Stimulated activated memory B cell treated with anti-CD40 and anti-IgM and Interleukin-4, amounts not matched to agents 10 μg/mL and 1 μg/mL and 100 μg/mL, for 72 hours (primary cell): ENCODE measurements at regions not wholly inside any gene's neighbourhood (a gene's known extent, or its start where the extent isn't known, plus 50 kb on each side); places are given as distances from the start of the nearest gene placed in this dataset.
"Not testable (repeated sequence)": the region's sequence is repeated elsewhere in the genome, so short reads cannot be mapped to it uniquely, and the experiment has no call there.

Source experiments
- ATAC-seq: fragments of 150-1000 bp; cut with Tn5 transposase; 2 replicates; pipeline ENCODE4 v1.10.0; 2021
- H3K27ac Mint-ChIP-seq: one replicate; pipeline ENCODE4 v1.8.0; 2022; ENCODE audit warnings: mild to moderate bottlenecking, mixed read lengths
- H3K27me3 Mint-ChIP-seq: one replicate; pipeline ENCODE4 v1.8.0; 2022; ENCODE audit warnings: mixed read lengths
- H3K36me3 Mint-ChIP-seq: one replicate; pipeline ENCODE4 v1.8.0; 2022; ENCODE audit warnings: mixed read lengths
- H3K4me1 Mint-ChIP-seq: one replicate; pipeline ENCODE4 v1.8.0; 2022; ENCODE audit warnings: mixed read lengths
- H3K4me3 Mint-ChIP-seq: one replicate; pipeline ENCODE4 v1.8.0; 2022; ENCODE audit warnings: mild to moderate bottlenecking, moderate library complexity, mixed read lengths
- H3K9me3 Mint-ChIP-seq: one replicate; pipeline ENCODE4 v1.8.0; 2022; ENCODE audit warnings: mixed read lengths

GRCh38 chr16:18263046-18263445 is 73.5 kb downstream of the NPIPA8 start:
- H3K36me3 Mint-ChIP-seq, H3K9me3 Mint-ChIP-seq, H3K4me3 Mint-ChIP-seq, H3K27me3 Mint-ChIP-seq, H3K4me1 Mint-ChIP-seq, H3K27ac Mint-ChIP-seq, ATAC-seq: not testable (repeated sequence)

GRCh38 chr16:18261848-18262247 is 74.7 kb downstream of the NPIPA8 start:
- H3K27ac Mint-ChIP-seq, H3K36me3 Mint-ChIP-seq, ATAC-seq: not testable (repeated sequence)

DNA sequence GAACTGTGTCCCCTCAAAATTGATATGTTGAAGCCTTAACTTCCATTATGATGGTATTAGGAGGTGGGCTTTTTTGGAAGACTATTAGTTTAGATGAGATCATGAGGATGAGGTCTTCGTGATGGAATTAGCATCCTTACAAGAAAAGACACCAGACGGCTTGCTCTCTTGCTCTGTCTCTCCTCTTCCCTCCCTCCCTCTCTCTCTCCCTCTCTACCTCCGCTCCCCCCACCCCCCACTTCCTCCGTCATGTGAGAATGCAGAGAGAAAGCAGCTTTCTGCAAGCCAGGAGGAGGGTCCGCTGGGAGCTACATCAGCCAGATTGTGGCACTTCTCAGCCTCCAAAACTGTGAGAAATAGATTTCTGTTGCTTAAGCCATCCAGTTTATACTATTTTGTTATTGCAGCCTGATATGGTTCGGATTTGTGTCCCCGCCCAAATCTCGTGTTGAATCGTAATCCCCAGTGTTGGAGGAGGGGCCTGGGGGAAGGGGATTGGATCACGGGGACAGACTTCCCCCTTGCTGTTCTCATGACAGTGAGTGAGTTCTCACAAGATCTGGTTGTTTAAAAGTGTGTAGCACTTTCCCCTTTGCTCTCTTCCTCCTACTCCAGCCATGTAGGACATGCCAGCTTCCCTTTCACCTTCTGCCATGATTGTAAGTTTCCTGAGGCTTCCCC is 76.9 kb downstream of the NPIPA8 start:
- H3K9me3 Mint-ChIP-seq, H3K4me1 Mint-ChIP-seq, ATAC-seq, H3K36me3 Mint-ChIP-seq, H3K27me3 Mint-ChIP-seq, H3K27ac Mint-ChIP-seq, H3K4me3 Mint-ChIP-seq: not testable (repeated sequence)

More at GRCh38 chr16:18261848-18262247, 74.7 kb downstream of the NPIPA8 start:
- H3K9me3 Mint-ChIP-seq, H3K4me3 Mint-ChIP-seq, H3K4me1 Mint-ChIP-seq, H3K27me3 Mint-ChIP-seq: not testable (repeated sequence)

DNA sequence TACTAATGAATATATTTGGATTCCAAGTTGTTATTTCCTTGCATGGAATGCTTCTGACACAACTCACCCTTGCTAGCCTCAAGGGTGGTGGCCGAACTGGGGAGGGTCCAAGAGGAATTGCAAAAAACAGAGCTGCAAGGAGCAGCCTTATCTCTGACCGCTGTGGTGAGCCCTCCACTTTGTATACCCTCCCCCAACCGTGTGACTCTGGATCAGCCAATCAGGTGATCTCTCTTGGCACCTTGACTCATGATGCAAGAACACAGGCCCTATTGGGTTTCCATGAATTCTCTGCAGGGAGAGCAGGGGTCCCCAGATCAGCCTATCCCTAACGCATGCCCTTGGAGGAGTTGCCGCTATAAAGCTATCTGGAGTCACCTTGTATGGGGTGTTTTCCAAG is 83.6 kb downstream of the NPIPA8 start:
- H3K9me3 Mint-ChIP-seq, H3K4me1 Mint-ChIP-seq, H3K4me3 Mint-ChIP-seq, H3K27me3 Mint-ChIP-seq, ATAC-seq, H3K27ac Mint-ChIP-seq, H3K36me3 Mint-ChIP-seq: not testable (repeated sequence)

- ATAC-seq, H3K4me1 Mint-ChIP-seq, H3K36me3 Mint-ChIP-seq, H3K9me3 Mint-ChIP-seq, H3K27ac Mint-ChIP-seq, H3K27me3 Mint-ChIP-seq, H3K4me3 Mint-ChIP-seq: not testable (repeated sequence)
These were observed 106.0 kb downstream of the NPIPA8 start for GRCh38 chr16:18230505-18230904.

GRCh38 chr16:18222054-18223009 is 114.2 kb downstream of the NPIPA8 start:
- H3K9me3 Mint-ChIP-seq, H3K27ac Mint-ChIP-seq, H3K4me3 Mint-ChIP-seq, H3K36me3 Mint-ChIP-seq, H3K4me1 Mint-ChIP-seq, H3K27me3 Mint-ChIP-seq, ATAC-seq: not testable (repeated sequence)

DNA sequence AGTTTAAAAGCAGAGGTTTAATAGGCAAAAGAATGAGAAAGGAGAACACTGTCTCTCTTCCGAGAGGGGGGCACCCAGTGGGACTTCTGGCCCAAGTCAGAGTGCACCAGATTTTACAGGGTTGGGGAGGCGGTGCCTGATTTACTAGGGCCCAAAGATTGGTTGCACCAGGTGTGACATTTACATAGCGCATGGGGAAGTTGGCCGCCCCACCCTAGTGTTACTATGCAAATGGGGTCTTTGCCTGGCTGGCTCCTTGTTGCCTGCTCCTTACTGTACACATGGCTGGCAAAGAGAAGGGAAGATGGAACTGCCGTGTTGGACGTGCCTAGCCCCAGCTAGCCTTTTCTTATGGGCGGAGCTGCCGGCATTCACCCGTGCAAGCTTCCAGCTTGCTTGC is 118.8 kb downstream of the NPIPA8 start:
- not testable (repeated sequence) for H3K4me3 Mint-ChIP-seq, H3K36me3 Mint-ChIP-seq, H3K4me1 Mint-ChIP-seq, H3K9me3 Mint-ChIP-seq, H3K27me3 Mint-ChIP-seq, ATAC-seq, H3K27ac Mint-ChIP-seq

GRCh38 chr16:18216814-18217213 is 119.7 kb downstream of the NPIPA8 start:
- not testable (repeated sequence) for ATAC-seq, H3K4me1 Mint-ChIP-seq, H3K36me3 Mint-ChIP-seq, H3K27ac Mint-ChIP-seq, H3K27me3 Mint-ChIP-seq, H3K4me3 Mint-ChIP-seq, H3K9me3 Mint-ChIP-seq

DNA sequence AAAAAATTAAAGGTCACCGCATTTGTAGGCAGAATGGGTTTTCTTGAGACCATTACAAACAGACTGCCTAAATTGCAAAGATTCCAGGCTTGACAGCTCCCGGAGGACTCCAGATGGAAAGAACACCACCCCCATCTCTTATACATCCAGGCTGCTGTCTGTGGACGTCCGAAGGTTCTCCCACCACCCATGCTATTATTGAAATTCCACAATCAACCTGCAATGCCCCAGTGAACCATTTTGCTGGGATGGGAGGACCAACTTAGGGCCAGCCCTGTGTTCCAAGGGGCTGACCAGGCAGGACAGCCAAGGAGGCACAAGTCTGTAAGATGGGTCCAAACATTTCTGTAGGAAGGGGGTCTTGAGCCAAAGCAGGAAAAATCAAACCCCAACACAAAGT is 122.7 kb downstream of the NPIPA8 start:
- not testable (repeated sequence) for H3K27ac Mint-ChIP-seq, H3K4me1 Mint-ChIP-seq, H3K9me3 Mint-ChIP-seq, ATAC-seq, H3K36me3 Mint-ChIP-seq, H3K4me3 Mint-ChIP-seq, H3K27me3 Mint-ChIP-seq

DNA sequence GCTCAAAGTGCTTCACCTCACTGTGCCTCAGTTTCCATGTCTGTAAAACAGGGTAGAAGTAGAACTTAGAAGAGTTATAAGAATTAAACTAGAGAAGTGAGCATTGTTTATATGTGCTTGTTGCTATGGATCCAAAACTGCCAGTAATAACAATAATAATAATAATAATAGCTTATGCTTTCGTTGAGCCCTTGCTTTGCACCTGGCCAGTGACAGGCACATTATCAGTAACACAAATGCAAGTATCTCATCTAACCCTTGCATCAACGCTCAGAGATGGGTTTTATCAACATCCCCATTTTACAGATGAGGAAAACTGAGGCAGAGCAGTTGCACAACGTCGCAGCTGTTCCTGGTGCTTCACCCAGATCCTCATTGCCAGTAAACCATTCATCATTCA is 125.0 kb downstream of the NPIPA8 start:
- H3K9me3 Mint-ChIP-seq, H3K4me1 Mint-ChIP-seq, H3K4me3 Mint-ChIP-seq, ATAC-seq, H3K27me3 Mint-ChIP-seq, H3K36me3 Mint-ChIP-seq, H3K27ac Mint-ChIP-seq: not testable (repeated sequence)

- H3K9me3 Mint-ChIP-seq, H3K4me1 Mint-ChIP-seq, H3K27ac Mint-ChIP-seq, H3K4me3 Mint-ChIP-seq, H3K27me3 Mint-ChIP-seq, ATAC-seq, H3K36me3 Mint-ChIP-seq: not testable (repeated sequence)
These were observed 131.8 kb downstream of the NPIPA8 start for GRCh38 chr16:18204786-18205185.

GRCh38 chr16:18204309-18204708 is 132.2 kb downstream of the NPIPA8 start:
- not testable (repeated sequence) for H3K36me3 Mint-ChIP-seq, ATAC-seq, H3K27me3 Mint-ChIP-seq, H3K4me3 Mint-ChIP-seq, H3K4me1 Mint-ChIP-seq, H3K9me3 Mint-ChIP-seq, H3K27ac Mint-ChIP-seq

DNA sequence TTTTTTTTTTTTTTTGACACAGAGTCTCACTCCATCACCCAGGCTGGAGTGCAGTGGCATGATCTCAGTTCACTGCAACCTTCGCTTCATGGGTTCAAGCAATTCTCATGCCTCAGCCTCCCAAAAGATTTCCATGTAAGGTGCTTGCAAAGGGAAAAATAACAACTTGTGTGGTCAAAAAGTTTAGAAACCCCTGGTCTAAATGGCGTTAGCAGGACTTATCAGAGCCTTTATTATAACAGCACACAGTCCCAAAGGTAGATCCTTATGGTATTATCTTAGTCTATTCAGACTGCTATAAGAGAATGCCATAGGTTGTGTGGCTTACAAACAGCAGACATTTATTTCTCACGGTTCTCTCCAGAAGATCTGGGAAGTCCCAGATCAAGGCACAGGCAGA is 135.0 kb downstream of the NPIPA8 start:
- not testable (repeated sequence) for H3K4me1 Mint-ChIP-seq, H3K27me3 Mint-ChIP-seq, ATAC-seq, H3K9me3 Mint-ChIP-seq, H3K4me3 Mint-ChIP-seq, H3K36me3 Mint-ChIP-seq, H3K27ac Mint-ChIP-seq

GRCh38 chr16:18192389-18192788 is 144.1 kb downstream of the NPIPA8 start:
- H3K27ac Mint-ChIP-seq, H3K36me3 Mint-ChIP-seq, H3K4me3 Mint-ChIP-seq, ATAC-seq, H3K9me3 Mint-ChIP-seq, H3K27me3 Mint-ChIP-seq, H3K4me1 Mint-ChIP-seq: not testable (repeated sequence)

DNA sequence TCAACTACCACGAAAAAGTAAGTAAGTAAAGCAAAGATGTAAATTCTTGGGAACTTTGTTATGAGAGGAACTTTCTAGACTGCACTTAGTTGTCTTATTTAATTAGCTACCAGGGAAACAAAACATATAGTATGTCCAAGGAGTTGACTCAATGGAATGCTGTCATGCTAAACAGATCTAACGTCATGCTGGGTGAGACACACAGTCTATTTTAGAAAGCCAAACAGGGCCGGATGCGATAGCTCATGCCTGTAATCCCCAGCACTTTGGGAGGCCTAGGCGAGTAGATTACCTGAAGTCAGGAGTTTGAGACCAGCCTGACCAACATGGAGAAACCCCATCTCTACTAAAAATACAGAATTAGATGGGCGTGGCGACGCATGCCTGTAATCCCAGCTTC is 146.4 kb downstream of the NPIPA8 start:
- H3K4me1 Mint-ChIP-seq, ATAC-seq, H3K36me3 Mint-ChIP-seq, H3K9me3 Mint-ChIP-seq, H3K27me3 Mint-ChIP-seq, H3K4me3 Mint-ChIP-seq, H3K27ac Mint-ChIP-seq: not testable (repeated sequence)

- H3K4me3 Mint-ChIP-seq, H3K27ac Mint-ChIP-seq, H3K27me3 Mint-ChIP-seq, H3K4me1 Mint-ChIP-seq, ATAC-seq, H3K9me3 Mint-ChIP-seq, H3K36me3 Mint-ChIP-seq: not testable (repeated sequence)
These were observed 151.8 kb downstream of the NPIPA8 start for GRCh38 chr16:18184755-18185154.
